Gastrocnemius medialis (tissue), 4 donors: ENCODE measurements at regions not wholly inside any gene's neighbourhood (a gene's known extent, or its start where the extent isn't known, plus 50 kb on each side); places are given as distances from the start of the nearest gene placed in this dataset.

Source experiments
- ATAC-seq, 2 donors: fragments of 150-250 bp; one replicate each; pipeline ENCODE4 v1.9.1; 2016
- DNase-seq, 2 donors: peaks; one replicate each; pipeline ENCODE4 v3.0.0-alpha.2; 2019
- H3K27ac ChIP-seq, 4 donors: fragments of 200-600 bp; sonication (generic); 1 replicate in 1 of 4; 2 replicates in 3 of 4; pipeline ENCODE4 v1.5.1; 2016 to 2018; ENCODE audit warnings: mild to moderate bottlenecking in 2 of 4, moderate library complexity in 1 of 4
- H3K27me3 ChIP-seq, 3 donors: fragments of 200-600 bp; sonication (generic) in 2 of 3; 1 replicate in 1 of 3; 2 replicates in 2 of 3; pipeline versions ENCODE4 v1.5.1 to v1.6.0; 2016 to 2019; ENCODE audit warnings: mild to moderate bottlenecking in 1 of 3, moderate library complexity in 1 of 3
- H3K36me3 ChIP-seq, 2 donors: fragments of 200-600 bp; sonication (generic) in 1 of 2; one replicate each; pipeline ENCODE4 v1.5.1; 2017 to 2018
- H3K4me1 ChIP-seq, 2 donors: fragments of 200-600 bp; sonication (generic) in 1 of 2; one replicate each; pipeline ENCODE4 v1.5.1; 2016 to 2017; ENCODE audit warnings: mild to moderate bottlenecking in 2 of 2
- H3K4me3 ChIP-seq, 4 donors: fragments of 200-600 bp; sonication (generic) in 3 of 4; 1 replicate in 1 of 4; 2 replicates in 3 of 4; pipeline ENCODE4 v1.5.1; 2016 to 2019; ENCODE audit warnings: mild to moderate bottlenecking in 2 of 4
- H3K9me3 ChIP-seq, 3 donors: fragments of 200-600 bp; sonication (generic) in 2 of 3; 1 replicate in 1 of 3; 2 replicates in 2 of 3; pipeline ENCODE4 v1.5.1; 2016 to 2019
- CTCF ChIP-seq, 5 experiments: fragments of 450-650 bp in 3 of 5; fragments of 200-600 bp in 2 of 5; sonication (generic) in 2 of 5; IDR thresholded peaks in 4 of 5; conservative IDR thresholded peaks in 1 of 5; 1 replicate in 4 of 5; 2 replicates in 1 of 5; pipeline ENCODE4 v1.5.1; 2016 to 2019; ENCODE audit warnings: antibody characterized with exemption in 5 of 5, mild to moderate bottlenecking in 3 of 5, moderate library complexity in 3 of 5
- POLR2A ChIP-seq, 2 donors: fragments of 450-650 bp; IDR thresholded peaks; one replicate each; pipeline ENCODE4 v1.6.1; 2017; ENCODE audit warnings: antibody characterized with exemption in 2 of 2, mild to moderate bottlenecking in 2 of 2, moderate library complexity in 2 of 2
- in situ Hi-C, 4 donors: fragments of 200-750 bp; cut with MboI; loops; one replicate each; pipeline versions ENCODE4 v1.15.0 to v1.8.0; 2017; ENCODE audit warnings: low sequenced_read_pairs in 4 of 4
- intact Hi-C: fragments of 100-400 bp; cut with DNase I; formaldehyde crosslinking; loops from one replicate; pipeline ENCODE4 v1.15.1; 2023; ENCODE audit warnings: low total_unique reads

- no peaks in the 10 kb centered on the region for H3K4me1 ChIP-seq
- H3K36me3 ChIP-seq = no peaks in the 10 kb centered on the region
- no peak for DNase-seq
- no peak for ATAC-seq
- in situ Hi-C loops = no loop called here
- no peak overlapping the region for H3K4me3 ChIP-seq
- intact Hi-C loops = no loop called here
- no peaks in the 10 kb centered on the region for H3K9me3 ChIP-seq
- no peak for TF ChIP-seq CTCF (IDR thresholded peaks at IDR 0.05 in 4 of 5, conservative IDR thresholded peaks at IDR 0.05 in 1 of 5)
- TF ChIP-seq POLR2A (IDR thresholded peaks at IDR 0.05) = no peak
- H3K27ac ChIP-seq = no peak overlapping the region
- H3K27me3 ChIP-seq = no peaks in the 10 kb centered on the region
These were observed 222.6 kb upstream of the DPYD start for GRCh38 chr1:98143403-98143802.

GRCh38 chr1:98133131-98133530, 212.3 kb upstream of the DPYD start:
- H3K27me3 ChIP-seq = no peaks in the 10 kb centered on the region
- intact Hi-C loops = no loop called here
- in situ Hi-C loops = no loop called here
- H3K4me1 ChIP-seq = no peaks in the 10 kb centered on the region
- H3K27ac ChIP-seq = no peak overlapping the region
- H3K4me3 ChIP-seq = no peak overlapping the region
- TF ChIP-seq POLR2A (IDR thresholded peaks at IDR 0.05) (no peak), CTCF (IDR thresholded peaks at IDR 0.05 in 4 of 5, conservative IDR thresholded peaks at IDR 0.05 in 1 of 5) (no peak)
- ATAC-seq = no peak
- H3K9me3 ChIP-seq = no peaks in the 10 kb centered on the region
- no peaks in the 10 kb centered on the region for H3K36me3 ChIP-seq
- no peak for DNase-seq

- TF ChIP-seq CTCF (IDR thresholded peaks at IDR 0.05 in 4 of 5, conservative IDR thresholded peaks at IDR 0.05 in 1 of 5) (no peak), POLR2A (IDR thresholded peaks at IDR 0.05) (no peak)
- ATAC-seq (no peak), DNase-seq (no peak)
- Histone ChIP-seq H3K27me3 (no peaks in the 10 kb centered on the region), H3K4me1 (no peaks in the 10 kb centered on the region), H3K36me3 (no peaks in the 10 kb centered on the region), H3K27ac (no peak overlapping the region), H3K4me3 (no peak overlapping the region), H3K9me3 (no peaks in the 10 kb centered on the region)
- intact Hi-C loops (no loop called here), in situ Hi-C loops (no loop called here)
These were observed 209.6 kb upstream of the DPYD start for GRCh38 chr1:98130408-98130807.

GRCh38 chr1:98129491-98129890, 208.7 kb upstream of the DPYD start:
- Histone ChIP-seq H3K9me3 (no peaks in the 10 kb centered on the region), H3K36me3 (no peaks in the 10 kb centered on the region), H3K27me3 (no peaks in the 10 kb centered on the region), H3K4me1 (no peaks in the 10 kb centered on the region), H3K4me3 (no peak overlapping the region), H3K27ac (no peak overlapping the region)
- ATAC-seq (no peak), DNase-seq (no peak)
- no peak for TF ChIP-seq CTCF (IDR thresholded peaks at IDR 0.05 in 4 of 5, conservative IDR thresholded peaks at IDR 0.05 in 1 of 5)
- no peak for TF ChIP-seq POLR2A (IDR thresholded peaks at IDR 0.05)
- intact Hi-C loops = no loop called here
- in situ Hi-C loops = no loop called here

- Histone ChIP-seq H3K4me1 (no peaks in the 10 kb centered on the region), H3K27me3 (no peaks in the 10 kb centered on the region), H3K36me3 (no peaks in the 10 kb centered on the region), H3K27ac (no peak overlapping the region), H3K9me3 (no peaks in the 10 kb centered on the region), H3K4me3 (no peak overlapping the region)
- ATAC-seq = no peak
- in situ Hi-C loops = no loop called here
- no peak for DNase-seq
- no peak for TF ChIP-seq POLR2A (IDR thresholded peaks at IDR 0.05)
- TF ChIP-seq CTCF (IDR thresholded peaks at IDR 0.05 in 4 of 5, conservative IDR thresholded peaks at IDR 0.05 in 1 of 5) = no peak
- intact Hi-C loops = no loop called here
These were observed 205.9 kb upstream of the DPYD start for GRCh38 chr1:98126740-98127139.
